ENCODE measurements at regions not wholly inside any gene's neighbourhood (a gene's known extent, or its start where the extent isn't known, plus 50 kb on each side); places are given as distances from the start of the nearest gene placed in this dataset.

GRCh38 chr14:76708771-76709170 lies 52.5 kb upstream of the VASH1 start:
- no peak for DNase-seq (ENCODE audit: low read depth)
- no peak overlapping the region for H3K4me3 ChIP-seq (ENCODE audit: low read depth, low read length)
- TF ChIP-seq, protein P1, sequence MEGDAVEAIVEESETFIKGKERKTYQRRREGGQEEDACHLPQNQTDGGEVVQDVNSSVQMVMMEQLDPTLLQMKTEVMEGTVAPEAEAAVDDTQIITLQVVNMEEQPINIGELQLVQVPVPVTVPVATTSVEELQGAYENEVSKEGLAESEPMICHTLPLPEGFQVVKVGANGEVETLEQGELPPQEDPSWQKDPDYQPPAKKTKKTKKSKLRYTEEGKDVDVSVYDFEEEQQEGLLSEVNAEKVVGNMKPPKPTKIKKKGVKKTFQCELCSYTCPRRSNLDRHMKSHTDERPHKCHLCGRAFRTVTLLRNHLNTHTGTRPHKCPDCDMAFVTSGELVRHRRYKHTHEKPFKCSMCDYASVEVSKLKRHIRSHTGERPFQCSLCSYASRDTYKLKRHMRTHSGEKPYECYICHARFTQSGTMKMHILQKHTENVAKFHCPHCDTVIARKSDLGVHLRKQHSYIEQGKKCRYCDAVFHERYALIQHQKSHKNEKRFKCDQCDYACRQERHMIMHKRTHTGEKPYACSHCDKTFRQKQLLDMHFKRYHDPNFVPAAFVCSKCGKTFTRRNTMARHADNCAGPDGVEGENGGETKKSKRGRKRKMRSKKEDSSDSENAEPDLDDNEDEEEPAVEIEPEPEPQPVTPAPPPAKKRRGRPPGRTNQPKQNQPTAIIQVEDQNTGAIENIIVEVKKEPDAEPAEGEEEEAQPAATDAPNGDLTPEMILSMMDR (conservative IDR thresholded peaks at IDR 0.05; ENCODE audit: low read depth, low read length) = no peak

- H3K4me3 ChIP-seq (ENCODE audit: low read depth, low read length) = no peak overlapping the region
- DNase-seq (ENCODE audit: low read depth) = peak; percentile 74
- TF ChIP-seq, protein P1 (conservative IDR thresholded peaks at IDR 0.05; ENCODE audit: low read depth, low read length) = peak; percentile 79
These were observed 50.9 kb upstream of the VASH1 start for GRCh38 chr14:76710056-76711010.

Measured in choroid plexus epithelial cell (primary cell).